GM10266 (cell line): ENCODE measurements at regions not wholly inside any gene's neighbourhood (a gene's known extent, or its start where the extent isn't known, plus 50 kb on each side); places are given as distances from the start of the nearest gene placed in this dataset.

Experiments used
- DNase-seq: peaks from one replicate; pipeline ENCODE4 v3.0.0; 2012; ENCODE audit errors: extremely low spot score
- TF ChIP-seq, protein P1 (sequence below): IDR thresholded peaks from 2 replicates; pipeline ENCODE4 v1.5.1; 2012; ENCODE audit warnings: mild to moderate bottlenecking, low read depth; ENCODE audit not compliant: control insufficient read depth, insufficient read depth; ENCODE audit errors: missing control alignments

DNA sequence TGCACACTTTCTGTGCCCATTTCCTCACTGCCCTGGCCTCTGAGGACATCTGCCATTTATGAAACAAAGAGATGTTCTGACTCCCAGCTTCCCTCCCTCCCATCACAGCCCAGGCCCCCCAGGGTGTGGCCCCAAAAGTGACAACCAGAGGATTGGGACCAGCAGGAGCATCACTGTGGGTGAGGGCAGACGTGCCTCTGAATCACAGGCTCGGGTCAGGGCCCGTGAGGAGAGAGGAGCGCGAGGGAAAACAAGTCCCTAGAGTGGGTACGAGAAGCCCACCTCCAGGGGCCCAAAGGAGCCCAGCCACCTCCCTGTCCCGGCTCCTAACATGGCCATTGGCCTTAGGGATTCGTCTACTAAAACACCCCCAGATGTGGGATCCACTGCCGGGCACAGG is 138.0 kb upstream of the FSTL4 start:
- no peak for DNase-seq
- TF ChIP-seq, protein P1, sequence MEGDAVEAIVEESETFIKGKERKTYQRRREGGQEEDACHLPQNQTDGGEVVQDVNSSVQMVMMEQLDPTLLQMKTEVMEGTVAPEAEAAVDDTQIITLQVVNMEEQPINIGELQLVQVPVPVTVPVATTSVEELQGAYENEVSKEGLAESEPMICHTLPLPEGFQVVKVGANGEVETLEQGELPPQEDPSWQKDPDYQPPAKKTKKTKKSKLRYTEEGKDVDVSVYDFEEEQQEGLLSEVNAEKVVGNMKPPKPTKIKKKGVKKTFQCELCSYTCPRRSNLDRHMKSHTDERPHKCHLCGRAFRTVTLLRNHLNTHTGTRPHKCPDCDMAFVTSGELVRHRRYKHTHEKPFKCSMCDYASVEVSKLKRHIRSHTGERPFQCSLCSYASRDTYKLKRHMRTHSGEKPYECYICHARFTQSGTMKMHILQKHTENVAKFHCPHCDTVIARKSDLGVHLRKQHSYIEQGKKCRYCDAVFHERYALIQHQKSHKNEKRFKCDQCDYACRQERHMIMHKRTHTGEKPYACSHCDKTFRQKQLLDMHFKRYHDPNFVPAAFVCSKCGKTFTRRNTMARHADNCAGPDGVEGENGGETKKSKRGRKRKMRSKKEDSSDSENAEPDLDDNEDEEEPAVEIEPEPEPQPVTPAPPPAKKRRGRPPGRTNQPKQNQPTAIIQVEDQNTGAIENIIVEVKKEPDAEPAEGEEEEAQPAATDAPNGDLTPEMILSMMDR: no peak

DNA sequence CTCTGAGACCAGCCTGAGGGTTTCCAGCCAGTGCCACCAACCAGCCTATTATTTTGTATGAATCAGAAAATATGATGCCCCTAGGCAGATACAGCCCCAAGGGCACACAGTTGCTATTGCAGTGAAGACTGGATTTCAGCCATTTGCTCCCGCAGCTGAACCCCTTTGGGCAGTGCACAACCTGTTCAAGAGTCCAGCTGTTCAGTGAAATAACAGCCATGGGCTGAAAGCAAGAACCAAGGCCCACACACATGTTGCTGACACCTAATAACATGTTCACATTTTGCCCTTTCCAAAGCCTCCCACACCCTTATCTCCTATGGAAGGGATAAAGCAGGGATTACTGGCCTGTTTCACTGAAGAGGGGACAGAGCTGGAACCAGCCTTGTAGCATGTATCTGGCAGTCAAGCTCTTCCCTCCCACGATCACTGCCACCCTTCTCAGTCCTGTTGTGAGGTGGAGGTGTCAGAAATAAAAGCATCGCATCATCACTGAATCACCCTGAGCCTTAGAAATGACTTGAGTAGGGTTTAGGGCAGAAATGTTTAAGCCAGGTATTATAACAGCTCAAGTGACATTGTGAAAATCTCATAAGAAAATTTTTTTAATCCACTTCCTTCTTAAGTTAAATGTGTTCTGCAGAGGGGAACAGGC is 137.1 kb upstream of the FSTL4 start:
- no peak for DNase-seq
- TF ChIP-seq, protein P1: no peak

DNA sequence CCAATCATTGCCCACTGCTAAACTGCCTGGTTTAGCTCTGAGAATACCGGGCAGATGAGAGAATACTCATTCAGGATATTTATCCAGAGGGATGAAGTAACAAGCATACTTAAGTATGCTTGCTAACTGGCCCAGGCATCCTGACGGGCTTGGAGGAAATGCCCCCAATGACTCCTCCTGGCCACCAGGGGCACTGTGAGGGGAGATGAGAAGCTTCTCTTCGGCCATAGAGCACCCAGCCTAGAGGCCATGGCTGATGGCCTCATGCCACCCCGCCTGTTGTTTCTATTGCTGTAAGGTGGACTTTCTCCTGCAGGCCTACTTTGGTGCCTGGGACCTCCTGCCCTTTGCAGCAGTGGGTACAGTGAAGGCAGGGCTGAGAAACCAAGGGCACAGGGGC is 134.5 kb upstream of the FSTL4 start:
- TF ChIP-seq, protein P1: peak; percentile 4
- DNase-seq: no peak

DNA sequence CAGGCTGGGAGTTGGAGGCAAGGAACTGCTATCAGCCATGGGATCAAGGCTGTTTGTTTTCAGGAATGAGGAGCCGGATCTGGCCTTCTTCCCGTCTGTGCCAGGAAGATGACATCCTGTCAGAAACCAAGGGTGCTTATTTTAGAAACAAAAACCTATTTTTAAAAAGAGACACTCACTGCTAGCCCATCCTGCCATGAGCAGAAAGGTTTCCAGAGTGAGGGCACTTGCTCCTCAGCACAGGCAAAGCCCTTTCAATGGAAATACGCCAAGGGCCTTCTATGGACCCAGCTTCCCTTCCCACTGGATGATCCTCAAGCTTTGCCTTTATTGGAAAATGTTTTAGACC is 132.6 kb upstream of the FSTL4 start:
- no peak for DNase-seq
- TF ChIP-seq, protein P1: no peak

DNA sequence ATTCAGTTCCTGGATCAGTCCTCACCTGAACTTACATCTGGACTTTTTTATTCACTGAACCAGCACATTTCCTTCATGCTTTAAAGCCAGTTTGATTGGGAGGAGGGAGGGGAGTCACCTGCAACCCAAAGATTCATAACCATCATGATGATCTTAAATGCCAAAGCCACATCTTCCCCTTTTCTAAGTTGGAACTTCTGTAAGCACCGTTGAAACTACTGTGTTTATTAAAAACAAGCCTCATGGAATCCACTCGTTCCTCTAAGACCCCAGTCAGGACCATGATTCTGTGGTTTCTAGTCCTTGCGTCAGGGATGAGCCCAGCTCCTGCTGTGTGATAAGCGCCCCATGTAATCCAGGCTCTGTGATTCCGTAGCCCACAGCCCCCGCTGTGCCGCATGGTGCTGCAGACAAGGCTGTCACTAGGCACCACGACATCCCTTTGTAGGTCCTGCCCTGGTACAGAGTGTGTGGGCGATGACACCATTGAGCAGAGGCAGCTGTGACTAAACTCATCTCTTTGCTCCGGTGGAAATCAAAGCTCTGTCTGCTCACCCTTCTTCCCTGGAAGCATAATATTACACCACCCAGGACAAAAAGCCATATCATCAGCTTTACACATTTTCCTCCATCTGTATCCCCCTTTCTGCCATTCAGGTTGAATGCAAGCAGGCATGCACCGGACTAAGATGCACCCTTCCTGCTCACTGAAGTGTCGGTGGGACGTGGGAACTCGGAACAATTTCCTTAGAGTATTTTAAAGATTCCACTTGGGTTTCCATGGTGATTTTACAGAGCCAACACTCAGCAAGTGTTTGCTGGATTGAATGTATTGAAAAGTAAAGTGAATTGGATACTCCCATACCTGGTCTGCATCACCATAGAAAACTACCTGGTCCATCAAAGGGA is 132.0 kb upstream of the FSTL4 start:
- TF ChIP-seq, protein P1: no peak
- no peak for DNase-seq

DNA sequence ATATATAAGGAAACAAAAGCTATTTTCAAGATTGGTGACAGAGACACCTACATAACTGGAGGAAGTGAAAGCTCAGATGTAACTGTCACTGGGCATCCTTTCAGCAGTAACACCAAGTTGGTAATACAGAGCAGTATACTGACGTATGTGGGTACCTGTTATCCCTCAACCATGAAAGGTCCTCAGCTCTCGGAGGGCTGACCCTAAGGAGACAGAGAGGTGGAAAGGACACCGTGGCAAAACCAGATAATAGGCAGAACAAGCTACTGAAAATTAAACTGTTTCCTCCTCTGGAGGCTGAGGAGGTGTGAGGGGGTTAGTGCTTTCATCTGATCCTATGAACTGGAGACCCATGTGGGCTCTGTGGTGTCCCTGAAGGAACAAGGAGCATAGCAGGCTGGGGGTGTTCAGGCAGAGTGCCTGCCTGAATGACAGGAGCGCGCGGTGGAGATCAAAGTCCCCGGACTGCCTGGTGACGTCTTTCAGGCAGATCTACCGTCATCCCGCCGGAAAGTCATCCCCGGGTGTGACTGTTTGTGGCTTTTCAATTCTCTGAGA is 130.2 kb upstream of the FSTL4 start:
- DNase-seq: peak; percentile 34

More for the DNA sequence above, 130.2 kb upstream of the FSTL4 start:
- TF ChIP-seq, protein P1: no peak
